ENCODE measurements at regions not wholly inside any gene's neighbourhood (a gene's known extent, or its start where the extent isn't known, plus 50 kb on each side); places are given as distances from the start of the nearest gene placed in this dataset.

GRCh38 chr10:131010965-131011575 lies 300.5 kb downstream of the TCERG1L start:
- DNase-seq, result no peak

- no peak for DNase-seq
Measured at GRCh38 chr10:131011936-131012640, 299.4 kb downstream of the TCERG1L start.

- DNase-seq, result no peak
Measured at GRCh38 chr10:131012641-131012985, 298.9 kb downstream of the TCERG1L start.

- no peak for DNase-seq
Measured at GRCh38 chr10:131013281-131013912, 298.1 kb downstream of the TCERG1L start.

- no peak for DNase-seq
Measured at GRCh38 chr10:131014271-131014670, 297.2 kb downstream of the TCERG1L start.

GRCh38 chr10:131015271-131015670 lies 296.2 kb downstream of the TCERG1L start:
- no peak for DNase-seq

GRCh38 chr10:131016556-131016955 lies 295.0 kb downstream of the TCERG1L start:
- no peak for DNase-seq

- DNase-seq, result no peak
Measured at GRCh38 chr10:131017566-131018285, 293.8 kb downstream of the TCERG1L start.

- no peak for DNase-seq
Measured at GRCh38 chr10:131018886-131019500, 292.5 kb downstream of the TCERG1L start.

- DNase-seq, result no peak
Measured at GRCh38 chr10:131019696-131020095, 291.8 kb downstream of the TCERG1L start.

- no peak for DNase-seq
Measured at GRCh38 chr10:131020775-131021174, 290.7 kb downstream of the TCERG1L start.

GRCh38 chr10:131021246-131021895 lies 290.1 kb downstream of the TCERG1L start:
- no peak for DNase-seq

- no peak for DNase-seq
Measured at GRCh38 chr10:131021969-131022368, 289.6 kb downstream of the TCERG1L start.

GRCh38 chr10:131022369-131022768 lies 289.2 kb downstream of the TCERG1L start:
- no peak for DNase-seq

- no peak for DNase-seq
Measured at GRCh38 chr10:131022981-131023380, 288.5 kb downstream of the TCERG1L start.

GRCh38 chr10:131024259-131025131 lies 287.0 kb downstream of the TCERG1L start:
- no peak for DNase-seq

- DNase-seq, result no peak
Measured at GRCh38 chr10:131025333-131025732, 286.2 kb downstream of the TCERG1L start.

GRCh38 chr10:131027256-131027655 lies 284.3 kb downstream of the TCERG1L start:
- DNase-seq, result no peak

- no peak for DNase-seq
Measured at GRCh38 chr10:131031346-131031745, 280.2 kb downstream of the TCERG1L start.

GRCh38 chr10:131032329-131033165 lies 279.0 kb downstream of the TCERG1L start:
- no peak for DNase-seq
